ENCODE measurements at regions not wholly inside any gene's neighbourhood (a gene's known extent, or its start where the extent isn't known, plus 50 kb on each side); places are given as distances from the start of the nearest gene placed in this dataset.

DNA sequence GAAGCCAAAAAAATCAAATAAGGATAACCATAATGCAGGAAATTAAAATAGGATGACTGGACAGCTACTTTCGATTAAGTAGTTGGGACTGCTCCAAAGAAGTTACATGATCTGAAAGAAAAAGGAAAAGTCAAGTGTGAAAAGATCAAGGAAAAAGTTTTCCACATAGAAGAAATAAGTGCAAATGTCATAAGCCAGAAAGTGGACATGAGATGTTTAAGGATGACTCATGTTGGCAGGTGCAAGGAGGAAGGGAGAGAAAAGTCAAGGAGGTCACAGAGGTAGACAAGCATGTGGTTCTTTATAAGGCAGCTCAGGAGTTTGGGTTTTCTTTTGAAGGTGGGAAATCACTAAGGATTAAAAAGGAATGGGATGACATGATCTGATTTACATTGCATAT lies 89.8 kb upstream of the GPRIN3 start:
- H3K9me3 ChIP-seq (ENCODE audit: insufficient read depth, low read length), result no peaks in the 10 kb centered on the region
- H3K4me3 ChIP-seq (ENCODE audit: low read length), result no peak overlapping the region
- H3K27me3 ChIP-seq (ENCODE audit: low read depth, low read length), result peaks cover 8% of the 10 kb centered on the region
- no peak overlapping the region for H3K27ac ChIP-seq (ENCODE audit: low read length)
- no peaks in the 10 kb centered on the region for H3K36me3 ChIP-seq (replicated peaks; ENCODE audit: low read depth, low read length)
- peaks cover 24% of the 10 kb centered on the region for H3K4me1 ChIP-seq (ENCODE audit: low read length)
- H3K79me2 ChIP-seq (ENCODE audit: low read length), result no peaks in the 10 kb centered on the region
- H4K20me1 ChIP-seq (ENCODE audit: insufficient read depth, low read length), result no peaks in the 10 kb centered on the region
- 0 out of 2 replicates have a peak overlapping the region, but pooled peaks have one; percentile 11 for H3K4me2 ChIP-seq (ENCODE audit: low read length)
- H2AFZ ChIP-seq (ENCODE audit: low read depth, low read length), result no peak overlapping the region
- H3K9ac ChIP-seq (ENCODE audit: low read length), result no peak overlapping the region
- TF ChIP-seq, protein P1, sequence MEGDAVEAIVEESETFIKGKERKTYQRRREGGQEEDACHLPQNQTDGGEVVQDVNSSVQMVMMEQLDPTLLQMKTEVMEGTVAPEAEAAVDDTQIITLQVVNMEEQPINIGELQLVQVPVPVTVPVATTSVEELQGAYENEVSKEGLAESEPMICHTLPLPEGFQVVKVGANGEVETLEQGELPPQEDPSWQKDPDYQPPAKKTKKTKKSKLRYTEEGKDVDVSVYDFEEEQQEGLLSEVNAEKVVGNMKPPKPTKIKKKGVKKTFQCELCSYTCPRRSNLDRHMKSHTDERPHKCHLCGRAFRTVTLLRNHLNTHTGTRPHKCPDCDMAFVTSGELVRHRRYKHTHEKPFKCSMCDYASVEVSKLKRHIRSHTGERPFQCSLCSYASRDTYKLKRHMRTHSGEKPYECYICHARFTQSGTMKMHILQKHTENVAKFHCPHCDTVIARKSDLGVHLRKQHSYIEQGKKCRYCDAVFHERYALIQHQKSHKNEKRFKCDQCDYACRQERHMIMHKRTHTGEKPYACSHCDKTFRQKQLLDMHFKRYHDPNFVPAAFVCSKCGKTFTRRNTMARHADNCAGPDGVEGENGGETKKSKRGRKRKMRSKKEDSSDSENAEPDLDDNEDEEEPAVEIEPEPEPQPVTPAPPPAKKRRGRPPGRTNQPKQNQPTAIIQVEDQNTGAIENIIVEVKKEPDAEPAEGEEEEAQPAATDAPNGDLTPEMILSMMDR (IDR thresholded peaks at IDR 0.05; ENCODE audit: low read depth, low read length), result no peak
- no peak for TF ChIP-seq EZH2phosphoT487 (IDR thresholded peaks at IDR 0.05; ENCODE audit: low read depth)

DNA sequence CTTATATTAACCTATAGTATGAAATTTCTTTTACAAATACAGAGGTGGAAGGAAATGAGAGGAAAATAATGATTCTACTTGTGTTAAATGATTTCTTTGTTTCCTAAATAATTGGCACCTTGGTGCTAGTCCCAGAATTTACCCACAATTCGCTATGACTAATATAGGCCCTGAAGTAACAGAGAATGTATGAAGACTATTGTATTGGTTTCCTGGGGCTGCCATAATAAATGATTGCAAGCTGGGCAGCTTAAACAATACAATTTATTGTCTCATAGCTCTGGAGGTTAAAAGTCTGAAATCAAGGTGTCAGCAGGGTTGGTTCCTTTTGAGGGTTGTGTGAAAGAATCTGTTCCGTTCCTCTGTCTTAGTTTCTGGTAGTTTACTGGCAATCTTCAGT lies 74.8 kb upstream of the GPRIN3 start:
- Histone ChIP-seq H3K27me3 (ENCODE audit: low read depth, low read length) (no peaks in the 10 kb centered on the region), H3K27ac (ENCODE audit: low read length) (no peak overlapping the region), H3K4me3 (ENCODE audit: low read length) (no peak overlapping the region), H3K36me3 (replicated peaks; ENCODE audit: low read depth, low read length) (no peaks in the 10 kb centered on the region), H2AFZ (ENCODE audit: low read depth, low read length) (no peak overlapping the region), H3K4me1 (ENCODE audit: low read length) (no peaks in the 10 kb centered on the region), H3K4me2 (ENCODE audit: low read length) (no peak overlapping the region), H3K9me3 (ENCODE audit: insufficient read depth, low read length) (0 out of 2 replicates have a peak, but pooled peaks cover 6% of the 10 kb centered on the region), H3K79me2 (ENCODE audit: low read length) (no peaks in the 10 kb centered on the region), H3K9ac (ENCODE audit: low read length) (no peak overlapping the region), H4K20me1 (ENCODE audit: insufficient read depth, low read length) (no peaks in the 10 kb centered on the region)
- TF ChIP-seq, protein P1 (IDR thresholded peaks at IDR 0.05; ENCODE audit: low read depth, low read length), result no peak
- TF ChIP-seq EZH2phosphoT487 (IDR thresholded peaks at IDR 0.05; ENCODE audit: low read depth), result no peak

DNA sequence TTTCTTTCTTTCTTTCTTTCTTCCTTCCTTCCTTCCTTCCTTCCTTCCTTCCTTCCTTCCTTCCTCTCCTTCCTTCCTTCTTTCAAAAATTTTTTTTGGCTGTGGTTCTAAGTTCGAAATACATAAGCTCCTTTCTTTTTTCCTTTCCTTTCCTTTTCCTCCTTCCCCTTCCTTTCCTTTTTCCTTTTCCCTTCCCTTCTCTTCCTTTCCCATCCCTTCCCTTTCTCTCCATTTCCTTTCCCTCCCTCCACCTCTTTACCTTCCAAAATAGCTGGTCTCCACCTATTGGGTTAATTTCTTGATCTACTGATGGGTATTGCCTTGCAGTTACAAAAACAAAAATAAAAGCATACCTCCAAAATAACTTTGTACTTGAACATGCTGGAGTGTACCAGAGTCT lies 73.4 kb upstream of the GPRIN3 start:
- Histone ChIP-seq H2AFZ (ENCODE audit: low read depth, low read length) (no peak overlapping the region), H4K20me1 (ENCODE audit: insufficient read depth, low read length) (no peaks in the 10 kb centered on the region), H3K4me3 (ENCODE audit: low read length) (no peak overlapping the region), H3K9me3 (ENCODE audit: insufficient read depth, low read length) (0 out of 2 replicates have a peak, but pooled peaks cover 6% of the 10 kb centered on the region), H3K4me1 (ENCODE audit: low read length) (no peaks in the 10 kb centered on the region), H3K79me2 (ENCODE audit: low read length) (no peaks in the 10 kb centered on the region), H3K27ac (ENCODE audit: low read length) (no peak overlapping the region), H3K36me3 (replicated peaks; ENCODE audit: low read depth, low read length) (no peaks in the 10 kb centered on the region), H3K9ac (ENCODE audit: low read length) (no peak overlapping the region), H3K27me3 (ENCODE audit: low read depth, low read length) (no peaks in the 10 kb centered on the region), H3K4me2 (ENCODE audit: low read length) (no peak overlapping the region)
- no peak for TF ChIP-seq EZH2phosphoT487 (IDR thresholded peaks at IDR 0.05; ENCODE audit: low read depth)
- TF ChIP-seq, protein P1 (IDR thresholded peaks at IDR 0.05; ENCODE audit: low read depth, low read length), result no peak

DNA sequence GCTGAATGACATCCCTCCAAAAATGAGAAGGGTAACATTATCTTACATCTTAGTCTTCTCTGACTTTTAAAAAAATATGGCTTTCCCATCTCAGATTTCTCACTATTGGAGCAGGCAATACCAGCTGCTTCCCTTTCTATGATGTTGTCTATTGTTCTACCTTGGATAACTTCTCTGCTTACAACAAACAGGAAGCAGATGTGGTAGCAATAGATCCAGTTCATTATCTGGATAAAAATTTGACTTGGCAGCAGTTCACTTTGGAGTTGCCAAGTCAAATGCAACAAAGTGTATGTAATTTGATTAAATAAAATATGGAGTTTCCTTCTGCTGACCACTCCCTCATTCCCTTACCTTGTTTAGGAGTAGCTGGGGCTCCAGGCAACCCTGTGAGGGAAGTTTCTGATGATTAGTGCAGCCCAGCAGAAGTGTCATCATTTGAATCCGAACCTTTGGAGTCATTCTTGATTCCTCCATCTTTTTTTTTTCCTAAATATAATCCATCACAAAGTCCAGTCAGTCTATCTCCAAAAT lies 72.0 kb upstream of the GPRIN3 start:
- Histone ChIP-seq H3K79me2 (ENCODE audit: low read length) (no peaks in the 10 kb centered on the region), H3K9ac (ENCODE audit: low read length) (no peak overlapping the region), H3K9me3 (ENCODE audit: insufficient read depth, low read length) (0 out of 2 replicates have a peak, but pooled peaks cover 6% of the 10 kb centered on the region), H3K27me3 (ENCODE audit: low read depth, low read length) (no peaks in the 10 kb centered on the region), H3K4me2 (ENCODE audit: low read length) (no peak overlapping the region), H3K36me3 (replicated peaks; ENCODE audit: low read depth, low read length) (no peaks in the 10 kb centered on the region), H4K20me1 (ENCODE audit: insufficient read depth, low read length) (no peaks in the 10 kb centered on the region), H2AFZ (ENCODE audit: low read depth, low read length) (no peak overlapping the region), H3K27ac (ENCODE audit: low read length) (no peak overlapping the region), H3K4me3 (ENCODE audit: low read length) (no peak overlapping the region), H3K4me1 (ENCODE audit: low read length) (no peaks in the 10 kb centered on the region)
- TF ChIP-seq, protein P1 (IDR thresholded peaks at IDR 0.05; ENCODE audit: low read depth, low read length), result no peak
- no peak for TF ChIP-seq EZH2phosphoT487 (IDR thresholded peaks at IDR 0.05; ENCODE audit: low read depth)
